Limb (tissue), 2 donors: ENCODE measurements at regions not wholly inside any gene's neighbourhood (a gene's known extent, or its start where the extent isn't known, plus 50 kb on each side); places are given as distances from the start of the nearest gene placed in this dataset.
"Not testable (repeated sequence)": the region's sequence is repeated elsewhere in the genome, so short reads cannot be mapped to it uniquely, and the experiment has no call there.

ENCODE experiments used
- DNase-seq, 2 donors: peaks; one replicate each; pipeline ENCODE4 v3.0.0-alpha.2; 2016; ENCODE audit errors: extremely low spot score in 2 of 2

- DNase-seq = no peak
These were observed 347.9 kb upstream of the SEMA6A start for GRCh38 chr5:116922532-116922931.

GRCh38 chr5:116914869-116915504 is 340.4 kb upstream of the SEMA6A start:
- no peak for DNase-seq

- DNase-seq = no peak
These were observed 337.6 kb upstream of the SEMA6A start for GRCh38 chr5:116912221-116912620.

GRCh38 chr5:116911074-116911473 is 336.5 kb upstream of the SEMA6A start:
- no peak for DNase-seq

GRCh38 chr5:116908537-116908936 is 333.9 kb upstream of the SEMA6A start:
- no peak for DNase-seq

- no peak for DNase-seq
These were observed 331.3 kb upstream of the SEMA6A start for GRCh38 chr5:116905885-116906284.

- no peak for DNase-seq
These were observed 326.2 kb upstream of the SEMA6A start for GRCh38 chr5:116900793-116901192.

- DNase-seq = no peak
These were observed 324.3 kb upstream of the SEMA6A start for GRCh38 chr5:116898917-116899316.

GRCh38 chr5:116897291-116897690 is 322.7 kb upstream of the SEMA6A start:
- DNase-seq = no peak

- no peak for DNase-seq
These were observed 321.4 kb upstream of the SEMA6A start for GRCh38 chr5:116896001-116896400.

GRCh38 chr5:116892993-116893392 is 318.4 kb upstream of the SEMA6A start:
- no peak for DNase-seq

- no peak for DNase-seq
These were observed 312.5 kb upstream of the SEMA6A start for GRCh38 chr5:116887104-116887503.

GRCh38 chr5:116885825-116886224 is 311.2 kb upstream of the SEMA6A start:
- no peak for DNase-seq

- no peak for DNase-seq
These were observed 309.3 kb upstream of the SEMA6A start for GRCh38 chr5:116883875-116884274.

GRCh38 chr5:116881921-116882531 is 307.4 kb upstream of the SEMA6A start:
- no peak for DNase-seq

- DNase-seq = no peak
These were observed 306.0 kb upstream of the SEMA6A start for GRCh38 chr5:116880601-116881000.

- DNase-seq = no peak
These were observed 305.5 kb upstream of the SEMA6A start for GRCh38 chr5:116880150-116880549.

GRCh38 chr5:116876240-116876840 is 301.7 kb upstream of the SEMA6A start:
- no peak for DNase-seq

GRCh38 chr5:116872986-116873385 is 298.4 kb upstream of the SEMA6A start:
- no peak for DNase-seq

- DNase-seq = no peak
These were observed 297.9 kb upstream of the SEMA6A start for GRCh38 chr5:116872486-116872885.

GRCh38 chr5:116867825-116868224 is 293.2 kb upstream of the SEMA6A start:
- DNase-seq = not testable (repeated sequence)

- DNase-seq = no peak
These were observed 291.0 kb upstream of the SEMA6A start for GRCh38 chr5:116865651-116866050.

- DNase-seq = no peak
These were observed 290.2 kb upstream of the SEMA6A start for GRCh38 chr5:116864838-116865190.
